Left lung (tissue), 4 donors: ENCODE measurements at regions not wholly inside any gene's neighbourhood (a gene's known extent, or its start where the extent isn't known, plus 50 kb on each side); places are given as distances from the start of the nearest gene placed in this dataset.
A peak's percentile ranks its signal among the peaks of the same experiment; 100 is the strongest.

Source experiments
- ATAC-seq: fragments of 200-7000 bp; cut with Tn5 transposase; one replicate; pipeline ENCODE4 v1.9.1; 2020; ENCODE audit warnings: moderate library complexity
- DNase-seq, 4 donors: peaks; one replicate each; pipeline ENCODE4 v3.0.0-alpha.2; 2013 to 2020
- H3K27ac ChIP-seq, 2 donors: fragments of 200-600 bp; sonication (generic) in 1 of 2; one replicate each; pipeline versions ENCODE4 v1.5.0 to v1.8.0; 2020 to 2021
- H3K27me3 ChIP-seq, 2 donors: fragments of 200-600 bp; sonication (generic) in 1 of 2; one replicate each; pipeline versions ENCODE4 v1.5.0 to v1.8.0; 2020 to 2021
- H3K36me3 ChIP-seq, 2 donors: fragments of 200-600 bp; sonication (generic) in 1 of 2; one replicate each; pipeline versions ENCODE4 v1.5.0 to v1.8.0; 2020 to 2021
- H3K4me1 ChIP-seq, 2 donors: fragments of 200-600 bp; one replicate each; pipeline ENCODE4 v1.8.0; 2021
- H3K4me3 ChIP-seq, 2 donors: fragments of 200-600 bp; sonication (generic) in 1 of 2; one replicate each; pipeline versions ENCODE4 v1.5.0 to v1.8.0; 2020 to 2021; ENCODE audit warnings: mild to moderate bottlenecking in 1 of 2
- H3K9me3 ChIP-seq, 2 donors: fragments of 200-600 bp; sonication (generic) in 1 of 2; one replicate each; pipeline versions ENCODE4 v1.5.0 to v1.8.0; 2020 to 2021
- intact Hi-C, 2 donors: fragments of 100-400 bp; cut with DNase I; formaldehyde crosslinking; loops; one replicate each; pipeline versions ENCODE4 v1.11.2 to v1.14.2; 2022
- TF ChIP-seq, protein P1 (sequence below), 2 donors: fragments of 200-600 bp; sonication (generic) in 1 of 2; IDR thresholded peaks; one replicate each; pipeline versions ENCODE4 v1.5.0 to v1.8.0; 2021; ENCODE audit warnings: antibody characterized with exemption in 2 of 2
- donor health status: DM: no; HTN: yes; CAD: no.
- donor health status: DM: no; HTN: no; CAD: no.

DNA sequence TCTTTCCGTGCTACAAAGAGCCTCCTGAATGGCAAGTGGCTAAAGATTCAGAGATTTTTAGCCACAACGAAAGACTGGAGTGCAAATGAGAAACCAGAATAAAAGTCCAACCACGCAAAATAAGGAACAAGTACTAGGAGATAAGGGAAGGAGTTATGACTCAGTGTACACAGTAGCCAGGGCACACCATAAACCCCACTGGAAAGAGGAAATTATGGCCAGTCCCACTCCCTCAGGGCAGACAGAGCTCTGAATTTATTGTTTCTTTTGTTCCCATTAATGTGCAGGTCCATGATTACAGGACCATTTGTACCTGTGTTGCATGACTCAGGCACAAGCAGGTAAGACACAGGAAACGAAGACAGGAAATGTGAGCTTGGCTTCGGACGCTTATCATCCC, 150.3 kb upstream of the PREP start:
- DNase-seq (no peak), ATAC-seq (peak; percentile 80)
- TF ChIP-seq, protein P1, sequence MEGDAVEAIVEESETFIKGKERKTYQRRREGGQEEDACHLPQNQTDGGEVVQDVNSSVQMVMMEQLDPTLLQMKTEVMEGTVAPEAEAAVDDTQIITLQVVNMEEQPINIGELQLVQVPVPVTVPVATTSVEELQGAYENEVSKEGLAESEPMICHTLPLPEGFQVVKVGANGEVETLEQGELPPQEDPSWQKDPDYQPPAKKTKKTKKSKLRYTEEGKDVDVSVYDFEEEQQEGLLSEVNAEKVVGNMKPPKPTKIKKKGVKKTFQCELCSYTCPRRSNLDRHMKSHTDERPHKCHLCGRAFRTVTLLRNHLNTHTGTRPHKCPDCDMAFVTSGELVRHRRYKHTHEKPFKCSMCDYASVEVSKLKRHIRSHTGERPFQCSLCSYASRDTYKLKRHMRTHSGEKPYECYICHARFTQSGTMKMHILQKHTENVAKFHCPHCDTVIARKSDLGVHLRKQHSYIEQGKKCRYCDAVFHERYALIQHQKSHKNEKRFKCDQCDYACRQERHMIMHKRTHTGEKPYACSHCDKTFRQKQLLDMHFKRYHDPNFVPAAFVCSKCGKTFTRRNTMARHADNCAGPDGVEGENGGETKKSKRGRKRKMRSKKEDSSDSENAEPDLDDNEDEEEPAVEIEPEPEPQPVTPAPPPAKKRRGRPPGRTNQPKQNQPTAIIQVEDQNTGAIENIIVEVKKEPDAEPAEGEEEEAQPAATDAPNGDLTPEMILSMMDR (IDR thresholded peaks at IDR 0.05), result no peak

DNA sequence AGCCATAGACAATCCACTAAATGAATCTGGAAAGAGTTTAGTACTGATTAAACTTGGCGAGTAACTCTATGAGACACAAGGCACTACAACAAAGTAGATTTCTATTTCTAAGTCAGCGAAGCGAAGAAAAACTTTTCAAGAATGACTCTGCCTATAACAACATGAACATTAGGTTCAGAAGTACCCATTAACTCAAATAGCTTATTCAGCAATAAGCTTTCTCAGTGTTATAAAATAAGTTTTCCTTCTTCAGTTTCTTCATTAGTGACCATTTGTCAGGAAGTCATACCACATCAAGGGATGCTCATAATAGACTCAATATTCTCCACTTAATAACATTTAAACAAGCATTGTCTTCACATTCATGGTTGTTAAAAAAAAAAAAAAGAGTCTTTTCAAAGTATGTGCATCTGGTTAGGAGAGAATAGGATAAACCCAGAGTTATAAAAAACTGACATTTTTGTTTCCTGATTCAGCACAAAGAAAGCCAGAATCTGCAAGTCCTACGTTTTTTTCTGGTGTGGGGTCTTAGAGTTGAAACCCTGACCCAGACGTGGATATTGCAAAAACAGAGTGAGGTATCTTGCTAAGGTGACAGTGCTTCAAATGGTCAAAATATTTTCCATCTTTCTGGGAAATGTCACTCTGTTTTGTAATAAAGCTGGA, 148.2 kb upstream of the PREP start:
- H3K4me3 ChIP-seq, result no peak overlapping the region
- intact Hi-C loops, result no loop called here
- H3K36me3 ChIP-seq, result no peaks in the 10 kb centered on the region
- peaks cover 0 to 2% of the 10 kb centered on the region in 2 donors for H3K9me3 ChIP-seq
- no peak overlapping the region for H3K27ac ChIP-seq
- no peak for ATAC-seq
- DNase-seq, result no peak
- no peaks in the 10 kb centered on the region for H3K27me3 ChIP-seq
- H3K4me1 ChIP-seq, result no peaks in the 10 kb centered on the region
- TF ChIP-seq, protein P1 (IDR thresholded peaks at IDR 0.05), result no peak

More for the DNA sequence above, 150.3 kb upstream of the PREP start:
- Histone ChIP-seq H3K4me1 (no peaks in the 10 kb centered on the region), H3K27ac (no peak overlapping the region), H3K36me3 (no peaks in the 10 kb centered on the region), H3K9me3 (peaks cover 0 to 3% of the 10 kb centered on the region in 2 donors), H3K27me3 (no peaks in the 10 kb centered on the region), H3K4me3 (no peak overlapping the region)
- intact Hi-C loops, result no loop called here

DNA sequence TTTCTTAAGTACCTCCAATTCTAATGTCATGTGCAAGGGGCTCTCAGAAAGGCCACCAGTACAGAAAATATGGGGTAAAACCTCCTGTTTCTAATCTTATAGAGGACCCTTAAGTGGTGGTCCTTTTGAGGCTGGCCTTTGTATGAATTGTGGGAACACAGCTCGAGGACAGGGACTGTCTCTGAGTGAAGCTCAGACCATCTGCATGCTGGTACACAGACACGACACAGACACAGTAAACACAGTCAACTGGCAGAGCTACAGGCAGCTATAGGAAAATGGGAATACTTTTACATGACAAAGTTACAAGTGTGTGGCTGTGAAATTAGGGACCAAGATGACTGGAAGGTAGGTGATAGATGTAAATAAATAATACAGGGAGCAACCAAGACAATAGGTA, 143.9 kb upstream of the PREP start:
- no peaks in the 10 kb centered on the region for H3K27me3 ChIP-seq
- ATAC-seq (no peak), DNase-seq (no peak)
- no peak overlapping the region for H3K27ac ChIP-seq
- H3K4me1 ChIP-seq, result no peaks in the 10 kb centered on the region
- H3K4me3 ChIP-seq, result no peak overlapping the region
- TF ChIP-seq, protein P1 (IDR thresholded peaks at IDR 0.05), result no peak
- H3K9me3 ChIP-seq, result no peaks in the 10 kb centered on the region
- H3K36me3 ChIP-seq, result no peaks in the 10 kb centered on the region
- intact Hi-C loops, result no loop called here

DNA sequence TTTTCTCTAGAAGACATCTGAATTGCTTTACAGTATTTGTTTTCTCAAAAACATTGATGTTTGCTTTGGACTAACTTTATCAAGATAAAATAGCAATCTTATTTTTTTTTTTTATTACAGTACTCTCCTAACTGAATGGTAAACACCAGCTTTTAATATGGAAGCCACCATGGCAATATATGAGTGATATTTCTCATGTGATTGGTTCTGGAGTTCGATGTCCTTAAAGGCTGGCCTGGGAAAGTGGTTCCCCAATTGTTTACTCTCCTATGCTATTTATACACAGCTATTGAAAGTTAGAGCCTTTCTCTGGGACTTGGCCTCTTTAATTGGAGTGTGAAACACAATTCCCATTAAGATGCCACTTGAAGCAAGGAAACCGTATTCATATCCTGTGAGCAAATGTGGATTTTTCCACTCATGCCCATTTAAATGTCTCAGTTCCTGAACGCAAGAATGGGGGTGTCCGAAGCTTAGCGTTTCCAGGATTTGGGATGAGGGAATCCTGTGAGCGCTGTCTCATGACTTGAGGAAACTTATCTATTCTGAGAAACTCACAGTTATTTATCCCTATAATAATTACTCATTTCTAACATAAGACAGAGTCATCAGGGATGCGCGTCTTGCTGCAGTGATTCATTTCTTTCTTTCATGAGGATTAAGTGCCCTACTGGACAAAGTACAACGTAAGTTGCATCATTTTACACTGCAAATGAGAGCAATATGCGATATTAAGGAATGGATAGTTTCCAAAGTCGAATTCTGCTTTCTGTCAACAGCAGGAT, 143.3 kb upstream of the PREP start:
- no peaks in the 10 kb centered on the region for H3K4me1 ChIP-seq
- no peaks in the 10 kb centered on the region for H3K27me3 ChIP-seq
- no peaks in the 10 kb centered on the region for H3K9me3 ChIP-seq
- no peaks in the 10 kb centered on the region for H3K36me3 ChIP-seq
- H3K27ac ChIP-seq, result no peak overlapping the region
- DNase-seq, result no peak
- ATAC-seq, result no peak
- intact Hi-C loops, result no loop called here
- TF ChIP-seq, protein P1 (IDR thresholded peaks at IDR 0.05), result no peak
- H3K4me3 ChIP-seq, result no peak overlapping the region

DNA sequence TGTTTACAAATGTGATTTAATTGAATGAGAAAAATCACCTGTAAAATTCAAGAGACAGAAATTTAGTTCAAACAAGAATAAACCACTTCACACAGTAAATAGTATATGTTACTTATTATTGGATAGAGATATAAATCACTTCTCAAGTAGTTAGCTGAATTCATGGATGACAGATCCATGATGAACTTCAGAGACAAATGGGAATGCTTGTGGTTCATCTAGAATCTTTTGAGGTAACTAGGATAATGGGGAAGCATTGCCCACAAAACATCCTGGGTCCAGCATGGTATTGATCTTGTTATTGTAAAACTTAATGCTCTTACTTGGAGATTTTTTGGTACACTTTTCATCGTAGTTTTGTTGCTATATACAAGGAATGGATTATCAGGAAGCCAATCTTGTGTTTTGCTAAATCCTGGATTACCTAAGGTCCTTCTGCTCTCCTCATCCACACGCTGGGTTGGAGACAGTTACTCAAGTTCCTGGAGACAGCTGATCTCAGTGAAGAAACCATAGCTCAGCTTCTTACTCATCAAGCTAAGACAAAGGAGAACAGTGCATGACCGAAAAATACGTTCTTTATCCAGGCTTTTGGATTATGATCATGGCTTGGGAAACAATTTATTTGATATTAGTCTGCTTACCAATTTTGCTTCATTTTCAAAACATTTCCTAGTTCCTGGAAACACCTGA, 142.5 kb upstream of the PREP start:
- H3K27ac ChIP-seq, result no peak overlapping the region
- TF ChIP-seq, protein P1 (IDR thresholded peaks at IDR 0.05), result no peak
- no peak for ATAC-seq
- no peaks in the 10 kb centered on the region for H3K9me3 ChIP-seq
- H3K36me3 ChIP-seq, result no peaks in the 10 kb centered on the region
- intact Hi-C loops, result no loop called here
- H3K4me1 ChIP-seq, result no peaks in the 10 kb centered on the region
- DNase-seq, result no peak
- H3K27me3 ChIP-seq, result no peaks in the 10 kb centered on the region
- H3K4me3 ChIP-seq, result no peak overlapping the region
